Esophagus squamous epithelium (tissue), 5 donors: ENCODE measurements at regions not wholly inside any gene's neighbourhood (a gene's known extent, or its start where the extent isn't known, plus 50 kb on each side); places are given as distances from the start of the nearest gene placed in this dataset.
"Not testable (repeated sequence)": the region's sequence is repeated elsewhere in the genome, so short reads cannot be mapped to it uniquely, and the experiment has no call there.

ENCODE experiments used
- DNase-seq: peaks from one replicate; lab custom pipeline; 2025; lab: John Stamatoyannopoulos, UW
- H3K27ac ChIP-seq, 4 donors: fragments of 200-600 bp; sonication (generic); one replicate each; pipeline ENCODE4 v1.5.1; 2016 to 2019; ENCODE audit warnings: mild to moderate bottlenecking in 1 of 4
- H3K27me3 ChIP-seq, 4 donors: fragments of 200-600 bp; sonication (generic); 1 replicate in 3 of 4; 2 replicates in 1 of 4; pipeline versions ENCODE4 v1.5.1 to v1.6.0; 2017 to 2021; ENCODE audit warnings: antibody characterized with exemption in 1 of 4
- H3K36me3 ChIP-seq, 3 donors: fragments of 200-600 bp; sonication (generic); one replicate each; pipeline ENCODE4 v1.5.1; 2016 to 2019
- H3K4me1 ChIP-seq, 3 donors: fragments of 200-600 bp; sonication (generic); one replicate each; pipeline ENCODE4 v1.5.1; 2017 to 2019
- H3K4me3 ChIP-seq, 4 donors: fragments of 200-600 bp; sonication (generic); 1 replicate in 3 of 4; 2 replicates in 1 of 4; pipeline ENCODE4 v1.5.1; 2016 to 2019; ENCODE audit warnings: mild to moderate bottlenecking in 2 of 4, moderate library complexity in 1 of 4
- H3K9me3 ChIP-seq, 3 donors: fragments of 200-600 bp; sonication (generic); one replicate each; pipeline ENCODE4 v1.5.1; 2016 to 2019
- POLR2A ChIP-seq, 4 donors: fragments of 450-650 bp; IDR thresholded peaks; one replicate each; pipeline ENCODE4 v1.6.1; 2017; ENCODE audit warnings: antibody characterized with exemption in 4 of 4, mild to moderate bottlenecking in 4 of 4, moderate library complexity in 3 of 4
- WGBS, 2 donors: methylation state at CpG; one replicate each; pipeline ENCODE4 v1.1.5; 2018; 5-methylcytosine and 5-hydroxymethylcytosine counted together
- intact Hi-C: fragments of 100-400 bp; cut with DNase I; formaldehyde crosslinking; loops from one replicate; pipeline ENCODE4 v1.15.0; 2022
- TF ChIP-seq, protein P1 (sequence below), 6 experiments: fragments of 450-650 bp in 4 of 6; fragments of 200-600 bp in 2 of 6; sonication (generic) in 2 of 6; IDR thresholded peaks; one replicate each; pipeline ENCODE4 v1.5.1; 2016 to 2019; ENCODE audit warnings: antibody characterized with exemption in 6 of 6, mild to moderate bottlenecking in 4 of 6, moderate library complexity in 4 of 6
- donor health status: DM: yes; HTN: yes; CAD: no.

DNA sequence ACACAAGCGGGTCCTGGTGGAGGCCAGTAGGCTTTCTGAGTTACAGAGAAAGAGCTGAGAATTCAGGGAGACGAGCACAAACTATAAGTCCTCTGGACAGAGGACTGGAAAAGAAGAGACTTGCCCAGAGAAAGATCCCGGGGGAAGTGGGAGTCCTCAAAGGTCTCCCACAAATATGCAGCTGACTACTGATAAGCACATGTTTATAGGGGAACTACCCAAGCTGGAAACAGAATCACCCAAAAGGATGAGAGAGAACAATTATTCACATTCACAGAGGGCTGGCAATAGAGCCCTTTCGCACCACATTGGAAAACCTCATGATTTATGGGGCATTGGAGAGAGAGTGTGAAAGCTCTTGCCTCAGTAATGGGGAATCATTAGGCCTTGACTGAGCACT is 337.6 kb downstream of the IRS1 start:
- peaks cover 0 to 7% (median 0%) of the 10 kb centered on the region in 3 donors for H3K9me3 ChIP-seq
- H3K4me1 ChIP-seq: no peaks in the 10 kb centered on the region
- WGBS, 2 donors: 63 to 76% methylated on average over 4 of the region's 4 CpGs
- no peak for DNase-seq
- H3K27ac ChIP-seq: no peak overlapping the region
- no peaks in the 10 kb centered on the region for H3K36me3 ChIP-seq
- TF ChIP-seq POLR2A (IDR thresholded peaks at IDR 0.05): no peak
- TF ChIP-seq, protein P1, sequence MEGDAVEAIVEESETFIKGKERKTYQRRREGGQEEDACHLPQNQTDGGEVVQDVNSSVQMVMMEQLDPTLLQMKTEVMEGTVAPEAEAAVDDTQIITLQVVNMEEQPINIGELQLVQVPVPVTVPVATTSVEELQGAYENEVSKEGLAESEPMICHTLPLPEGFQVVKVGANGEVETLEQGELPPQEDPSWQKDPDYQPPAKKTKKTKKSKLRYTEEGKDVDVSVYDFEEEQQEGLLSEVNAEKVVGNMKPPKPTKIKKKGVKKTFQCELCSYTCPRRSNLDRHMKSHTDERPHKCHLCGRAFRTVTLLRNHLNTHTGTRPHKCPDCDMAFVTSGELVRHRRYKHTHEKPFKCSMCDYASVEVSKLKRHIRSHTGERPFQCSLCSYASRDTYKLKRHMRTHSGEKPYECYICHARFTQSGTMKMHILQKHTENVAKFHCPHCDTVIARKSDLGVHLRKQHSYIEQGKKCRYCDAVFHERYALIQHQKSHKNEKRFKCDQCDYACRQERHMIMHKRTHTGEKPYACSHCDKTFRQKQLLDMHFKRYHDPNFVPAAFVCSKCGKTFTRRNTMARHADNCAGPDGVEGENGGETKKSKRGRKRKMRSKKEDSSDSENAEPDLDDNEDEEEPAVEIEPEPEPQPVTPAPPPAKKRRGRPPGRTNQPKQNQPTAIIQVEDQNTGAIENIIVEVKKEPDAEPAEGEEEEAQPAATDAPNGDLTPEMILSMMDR (IDR thresholded peaks at IDR 0.05): no peak
- intact Hi-C loops: no loop called here
- no peak overlapping the region for H3K4me3 ChIP-seq
- H3K27me3 ChIP-seq: no peaks in the 10 kb centered on the region

DNA sequence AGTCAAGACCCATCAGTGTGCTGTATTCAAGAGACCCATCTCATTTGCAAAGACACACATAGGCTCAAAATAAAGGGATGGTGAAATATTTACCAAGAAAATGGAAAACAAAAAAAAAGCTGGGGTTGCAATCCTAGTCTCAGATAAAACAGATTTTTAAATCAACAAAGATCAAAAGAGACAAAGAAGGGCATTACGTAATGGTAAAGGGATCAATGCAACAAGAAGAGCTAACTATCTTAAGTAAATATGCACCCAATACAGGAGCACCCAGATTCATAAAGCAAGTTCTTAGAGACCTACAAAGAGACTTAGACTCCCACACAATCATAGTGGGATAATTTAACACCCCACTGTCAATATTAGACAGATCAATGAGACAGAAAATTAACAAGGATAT is 343.5 kb downstream of the IRS1 start:
- 89 to 93% methylated on average over 1 of the region's 1 CpG for whole genome bisulfite sequencing, 2 donors
- H3K27me3 ChIP-seq, H3K4me3 ChIP-seq, H3K36me3 ChIP-seq, H3K4me1 ChIP-seq, H3K27ac ChIP-seq, intact Hi-C loops, H3K9me3 ChIP-seq, DNase-seq: not testable (repeated sequence)

DNA sequence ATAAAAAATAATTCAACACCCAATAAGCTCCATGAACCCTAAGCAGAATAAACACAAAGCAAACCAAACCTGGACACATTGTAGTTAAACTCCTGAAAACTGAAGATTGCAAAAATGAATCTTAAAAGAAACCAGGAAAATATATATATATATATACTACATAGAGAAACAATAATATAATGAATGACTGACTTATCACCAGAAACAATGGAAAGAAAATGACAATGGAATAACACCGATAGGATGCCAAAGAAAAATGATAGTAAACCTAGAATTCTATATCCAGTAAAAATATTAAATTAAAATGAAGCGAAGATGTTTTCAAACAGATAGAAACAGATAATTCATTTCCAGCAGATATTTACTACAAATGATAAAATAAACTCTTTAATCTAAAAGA is 346.9 kb downstream of the IRS1 start:
- no peaks in the 10 kb centered on the region for H3K36me3 ChIP-seq
- intact Hi-C loops: no loop called here
- 68 to 89% methylated on average over 2 of the region's 2 CpGs for WGBS, 2 donors

DNA sequence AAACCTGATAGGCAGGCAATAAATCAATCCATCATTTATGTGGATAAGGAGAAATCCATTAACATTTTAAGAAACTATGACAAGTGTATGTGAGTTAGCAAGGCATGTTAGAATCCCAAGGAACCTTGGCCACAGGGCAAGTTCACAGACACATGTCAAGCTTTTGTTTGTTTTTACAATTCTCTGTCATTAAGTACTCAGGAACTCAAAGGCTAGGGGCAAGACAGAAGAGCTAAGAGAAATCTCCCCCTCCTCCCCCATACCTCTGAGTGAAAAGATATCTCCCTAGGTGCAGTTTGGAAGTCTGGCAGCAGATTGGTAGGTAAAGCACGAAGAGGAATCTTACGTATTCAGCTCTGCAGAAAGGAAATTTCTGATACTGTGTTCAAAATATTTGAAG is 348.1 kb downstream of the IRS1 start:
- no peak overlapping the region for H3K27ac ChIP-seq
- no peaks in the 10 kb centered on the region for H3K9me3 ChIP-seq
- H3K27me3 ChIP-seq: no peaks in the 10 kb centered on the region
- TF ChIP-seq, protein P1 (IDR thresholded peaks at IDR 0.05): no peak
- no peak for TF ChIP-seq POLR2A (IDR thresholded peaks at IDR 0.05)
- no peak for DNase-seq
- H3K4me1 ChIP-seq: peaks cover 0 to 3% (median 0%) of the 10 kb centered on the region in 3 donors
- H3K4me3 ChIP-seq: no peak overlapping the region
- no peaks in the 10 kb centered on the region for H3K36me3 ChIP-seq
- 65 to 82% methylated on average over 2 of the region's 2 CpGs for WGBS, 2 donors
- intact Hi-C loops: no loop called here

More for the DNA sequence above, 346.9 kb downstream of the IRS1 start:
- no peak overlapping the region for H3K27ac ChIP-seq
- H3K27me3 ChIP-seq: no peaks in the 10 kb centered on the region
- H3K4me3 ChIP-seq: no peak overlapping the region
- TF ChIP-seq POLR2A (IDR thresholded peaks at IDR 0.05): no peak
- TF ChIP-seq, protein P1 (IDR thresholded peaks at IDR 0.05): no peak
- peaks cover 0 to 3% (median 0%) of the 10 kb centered on the region in 3 donors for H3K4me1 ChIP-seq
- no peaks in the 10 kb centered on the region for H3K9me3 ChIP-seq
- DNase-seq: no peak

DNA sequence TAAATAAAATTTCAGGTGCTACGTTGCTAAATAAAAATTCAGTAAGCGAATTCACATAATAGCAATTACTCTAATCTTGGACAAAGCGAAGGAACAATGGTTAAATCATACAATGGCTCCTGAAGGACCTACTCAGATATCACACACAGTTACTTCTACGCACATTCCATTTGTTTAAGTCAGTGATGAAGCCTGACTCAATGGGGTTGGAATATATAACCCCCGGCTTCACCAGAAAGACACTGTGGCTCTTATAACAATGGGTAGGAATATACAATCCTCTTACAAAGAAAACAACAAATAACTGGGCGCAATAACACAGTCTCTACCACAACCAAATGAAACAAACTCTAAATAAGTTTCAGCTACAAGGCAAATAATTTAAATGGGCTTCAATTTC is 349.5 kb downstream of the IRS1 start:
- no peak for DNase-seq
- 84 to 86% methylated on average over 6 of the region's 6 CpGs for whole genome bisulfite sequencing, 2 donors
- no peaks in the 10 kb centered on the region for H3K36me3 ChIP-seq
- peaks cover 0 to 3% (median 0%) of the 10 kb centered on the region in 3 donors for H3K4me1 ChIP-seq
- H3K4me3 ChIP-seq: no peak overlapping the region
- no peaks in the 10 kb centered on the region for H3K9me3 ChIP-seq
- TF ChIP-seq POLR2A (IDR thresholded peaks at IDR 0.05): no peak
- TF ChIP-seq, protein P1 (IDR thresholded peaks at IDR 0.05): no peak
- intact Hi-C loops: no loop called here
- H3K27me3 ChIP-seq: no peaks in the 10 kb centered on the region
- H3K27ac ChIP-seq: no peak overlapping the region
